HepG2 (cell line): ENCODE measurements at regions not wholly inside any gene's neighbourhood (a gene's known extent, or its start where the extent isn't known, plus 50 kb on each side); places are given as distances from the start of the nearest gene placed in this dataset.

Source experiments
- ATAC-seq: fragments of 200-7000 bp; cut with Tn5 transposase; 3 replicates; pipeline ENCODE4 v1.9.1; 2020; ENCODE audit warnings: mild to moderate bottlenecking, moderate library complexity
- BruUV-seq: library from RNA; stranded (reverse); fragments of 400-500 nt; replicated peaks from 2 replicates; lab custom pipeline; 2021; lab: Mats Ljungman, UMichigan
- CTCF ChIA-PET: fragments of 300-600 bp; formaldehyde crosslinking; extraction: SDS; loops from one replicate; lab custom pipeline; 2021; ENCODE audit warnings: low total read pairs, inconsistent platforms, low intra/inter-chr PET ratio; lab: Yijun Ruan, JAX
- POLR2A ChIA-PET: fragments of 350-600 bp; sonication (Branson Sonifier 250); formaldehyde crosslinking; loops from one replicate; lab custom pipeline; 2020; ENCODE audit warnings: antibody characterized with exemption, inconsistent platforms; lab: Yijun Ruan, JAX
- DNase-seq: peaks from one replicate; pipeline ENCODE4 v3.0.0-alpha.2; 2015; ENCODE audit warnings: low spot score
- FAIRE-seq: peaks from 3 replicates; lab custom pipeline; 2011; peaks lifted over from hg19 to GRCh38; lab: Jason Lieb, UNC
- H2AFZ ChIP-seq: one replicate; pipeline ENCODE4 v1.6.1; 2011; ENCODE audit warnings: low read length, inconsistent platforms
- H3K27ac ChIP-seq: fragments of 300-600 bp; 3 replicates; pipeline ENCODE4 v1.8.0; 2011; ENCODE audit warnings: mixed run types, mild to moderate bottlenecking, mixed read lengths, low read length, inconsistent platforms; ENCODE audit not compliant: insufficient read depth; ENCODE audit errors: extremely low read length
- H3K27me3 ChIP-seq, 2 experiments: fragments of 200-600 bp in 1 of 2; 2 replicates in 1 of 2; 3 replicates in 1 of 2; pipeline versions ENCODE4 v1.6.0 to v1.8.0; 2011; ENCODE audit warnings: low read length in 2 of 2, mild to moderate bottlenecking in 2 of 2, moderate library complexity in 2 of 2, inconsistent platforms in 1 of 2; ENCODE audit not compliant: insufficient read depth in 2 of 2, control insufficient read depth in 1 of 2
- H3K36me3 ChIP-seq, 2 experiments: fragments of 200-600 bp in 1 of 2; replicated peaks in 1 of 2; 2 replicates in 1 of 2; 3 replicates in 1 of 2; pipeline versions ENCODE4 v1.5.1 to v1.8.0; 2011; ENCODE audit warnings: low read length in 2 of 2, inconsistent platforms in 1 of 2; ENCODE audit not compliant: insufficient read depth in 2 of 2, control insufficient read depth in 1 of 2
- H3K4me1 ChIP-seq: 2 replicates; pipeline ENCODE4 v1.5.1; 2012; ENCODE audit warnings: low read length, inconsistent platforms; ENCODE audit not compliant: insufficient read depth
- H3K4me2 ChIP-seq: 2 replicates; pipeline ENCODE4 v1.6.0; 2011; ENCODE audit warnings: low read depth, low read length, inconsistent platforms
- H3K4me3 ChIP-seq, 3 experiments: fragments of 200-600 bp in 1 of 3; sonication (generic), shearing (Covaris generic) in 1 of 3; replicated peaks in 1 of 3; 2 replicates each; pipeline ENCODE4 v1.5.1; 2011 to 2016; ENCODE audit warnings: low read length in 3 of 3, inconsistent platforms in 2 of 3, low read depth in 2 of 3, mild to moderate bottlenecking in 2 of 3, control low read depth in 1 of 3, mixed read lengths in 1 of 3; ENCODE audit not compliant: insufficient read depth in 1 of 3
- H3K79me2 ChIP-seq: one replicate; pipeline ENCODE4 v1.6.1; 2011; ENCODE audit warnings: low read length, inconsistent platforms; ENCODE audit not compliant: insufficient read depth
- H3K9ac ChIP-seq: 2 replicates; pipeline ENCODE4 v1.6.0; 2011; ENCODE audit warnings: mild to moderate bottlenecking, low read depth, low read length, inconsistent platforms; ENCODE audit not compliant: insufficient read depth
- H3K9me3 ChIP-seq: 2 replicates; pipeline ENCODE4 v1.5.1; 2012; ENCODE audit warnings: mild to moderate bottlenecking, low read length
- H4K20me1 ChIP-seq: 2 replicates; pipeline ENCODE4 v1.6.0; 2011; ENCODE audit warnings: inconsistent platforms, mild to moderate bottlenecking, low read length, moderate library complexity; ENCODE audit not compliant: insufficient read depth
- ASH2L ChIP-seq: fragments of 300-600, 200-600 bp; sonication (generic); IDR thresholded peaks from 2 replicates; pipeline ENCODE4 v1.7.0; 2017; ENCODE audit warnings: low read depth, mild to moderate bottlenecking, moderate library complexity, mixed read lengths, low read length; ENCODE audit not compliant: insufficient read length
- ATF3 ChIP-seq: sonication (generic); formaldehyde crosslinking; IDR thresholded peaks from 2 replicates; pipeline ENCODE4 v1.4.0; 2020; ENCODE audit warnings: missing genetic modification reagents
- BRD4 ChIP-seq: sonication (generic); formaldehyde crosslinking; IDR thresholded peaks from 2 replicates; pipeline ENCODE4 v1.4.0; 2020; ENCODE audit warnings: missing genetic modification reagents
- CREB1 ChIP-seq, 2 experiments: fragments of 450-650 bp in 1 of 2; IDR thresholded peaks; 2 replicates each; pipeline ENCODE4 v1.6.1; 2016 to 2017; ENCODE audit warnings: control low read depth in 1 of 2, mild to moderate bottlenecking in 1 of 2, missing compliant biosample characterization in 1 of 2, missing genetic modification characterization in 1 of 2
- DNMT1 ChIP-seq: sonication (generic); formaldehyde crosslinking; IDR thresholded peaks from 2 replicates; pipeline ENCODE4 v1.5.1; 2020; ENCODE audit warnings: mild to moderate bottlenecking, missing genetic modification reagents
- GTF2F1 ChIP-seq: fragments of 150-350 bp; IDR thresholded peaks from 2 replicates; pipeline ENCODE4 v1.6.1; 2014; ENCODE audit warnings: low read length
- HNRNPK ChIP-seq: fragments of 200-400 bp; formaldehyde crosslinking; IDR thresholded peaks from 2 replicates; pipeline ENCODE4 v1.6.1; 2018; ENCODE audit warnings: low read length, low read depth, moderate library complexity, mild to moderate bottlenecking; ENCODE audit not compliant: poor library complexity, severe bottlenecking
- NCOA5 ChIP-seq: sonication (generic); formaldehyde crosslinking; IDR thresholded peaks from 2 replicates; pipeline ENCODE4 v1.4.0; 2020; ENCODE audit warnings: missing genetic modification reagents
- TP53 ChIP-seq: sonication (generic); formaldehyde crosslinking; conservative IDR thresholded peaks from 2 replicates; pipeline ENCODE4 v1.4.0; 2020; ENCODE audit warnings: missing genetic modification reagents
- TRIM24 ChIP-seq: sonication (generic); formaldehyde crosslinking; IDR thresholded peaks from 2 replicates; pipeline ENCODE4 v1.8.0; 2022; ENCODE audit warnings: mild to moderate bottlenecking, missing genetic modification reagents
- ZKSCAN5 ChIP-seq: sonication (generic); formaldehyde crosslinking; IDR thresholded peaks from 2 replicates; pipeline ENCODE4 v1.5.1; 2020; ENCODE audit warnings: mild to moderate bottlenecking, missing genetic modification reagents
- ZNF121 ChIP-seq: sonication (generic); formaldehyde crosslinking; IDR thresholded peaks from 2 replicates; pipeline ENCODE4 v1.5.0; 2020; ENCODE audit warnings: mild to moderate bottlenecking, missing genetic modification reagents
- ZNF343 ChIP-seq: sonication (generic); formaldehyde crosslinking; IDR thresholded peaks from 2 replicates; pipeline ENCODE4 v1.4.0; 2020; ENCODE audit warnings: mild to moderate bottlenecking, missing genetic modification reagents
- ZNF567 ChIP-seq: sonication (generic); formaldehyde crosslinking; IDR thresholded peaks from 2 replicates; pipeline ENCODE4 v1.8.1; 2023; ENCODE audit warnings: mild to moderate bottlenecking, missing genetic modification reagents, borderline replicate concordance
- ZNF598 ChIP-seq: sonication (generic); formaldehyde crosslinking; IDR thresholded peaks from 2 replicates; pipeline ENCODE4 v1.5.1; 2020; ENCODE audit warnings: mild to moderate bottlenecking, missing genetic modification reagents, borderline replicate concordance
- ZNF619 ChIP-seq: sonication (generic); formaldehyde crosslinking; IDR thresholded peaks from 2 replicates; pipeline ENCODE4 v1.4.0; 2020; ENCODE audit warnings: mild to moderate bottlenecking, missing genetic modification reagents
- ZNF674 ChIP-seq: sonication (generic); formaldehyde crosslinking; IDR thresholded peaks from 2 replicates; pipeline ENCODE4 v1.5.0; 2020; ENCODE audit warnings: low read depth, mild to moderate bottlenecking, missing genetic modification reagents
- ZNF678 ChIP-seq: sonication (generic); formaldehyde crosslinking; IDR thresholded peaks from 2 replicates; pipeline ENCODE4 v1.4.0; 2020; ENCODE audit warnings: mild to moderate bottlenecking, missing genetic modification reagents
- ZNF782 ChIP-seq: sonication (generic); formaldehyde crosslinking; IDR thresholded peaks from 2 replicates; pipeline ENCODE4 v1.4.0; 2020; ENCODE audit warnings: missing genetic modification reagents, mild to moderate bottlenecking, borderline replicate concordance
- WGBS: methylation state at CpG from one replicate; pipeline ENCODE4 v1.1.6; 2017; ENCODE audit warnings: low lambda C conversion rate; 5-methylcytosine and 5-hydroxymethylcytosine counted together
- in situ Hi-C: cut with HindIII; loops from 2 replicates; pipeline ENCODE4 v1.10.0; 2017; ENCODE audit warnings: low pct_unique_long_range_greater_than_20kb; ENCODE audit not compliant: extremely low pct_ligation_motif_present
- intact Hi-C: fragments of 100-400 bp; cut with micrococcal nuclease; formaldehyde crosslinking; loops from one replicate; pipeline ENCODE4 v1.10.0; 2022; ENCODE audit not compliant: unreplicated experiment

GRCh38 chr12:65663097-65663496, 161.2 kb upstream of the HMGA2 start:
- Histone ChIP-seq H3K36me3 (no peaks in the 10 kb centered on the region), H2AFZ (no peak overlapping the region), H3K9me3 (no peaks in the 10 kb centered on the region), H4K20me1 (no peaks in the 10 kb centered on the region), H3K27me3 (peaks cover 0 to 1% of the 10 kb centered on the region in 2 experiments; a peak in 3 of 5 replicates), H3K4me2 (no peak overlapping the region), H3K27ac (no peak overlapping the region), H3K4me3 (no peak overlapping the region), H3K79me2 (no peaks in the 10 kb centered on the region), H3K4me1 (no peaks in the 10 kb centered on the region), H3K9ac (no peak overlapping the region)
- no TSS peak for BruUV-seq
- ChIA-PET POLR2A (no interaction called here), CTCF (no interaction called here)
- DNase-seq (no peak), FAIRE-seq (no peak), ATAC-seq (no peak)
- intact Hi-C loops = no loop called here
- TF ChIP-seq GTF2F1 = no peak
- 43% methylated on average over 5 of the region's 5 CpGs for WGBS
- in situ Hi-C loops = no loop called here

- H2AFZ ChIP-seq = no peak overlapping the region
- CTCF ChIA-PET = no interaction called here
Measured at GRCh38 chr12:65663648-65664047, 160.6 kb upstream of the HMGA2 start.

More at GRCh38 chr12:65663648-65664047, 160.6 kb upstream of the HMGA2 start:
- H3K4me3 ChIP-seq = no peak overlapping the region
- no peaks in the 10 kb centered on the region for H3K36me3 ChIP-seq
- no peaks in the 10 kb centered on the region for H3K4me1 ChIP-seq
- no peak for ATAC-seq
- H3K79me2 ChIP-seq = no peaks in the 10 kb centered on the region
- WGBS = 9% methylated on average over 5 of the region's 5 CpGs
- in situ Hi-C loops = no loop called here
- DNase-seq = no peak
- intact Hi-C loops = no loop called here
- peaks cover 0 to 1% of the 10 kb centered on the region in 2 experiments; a peak in 3 of 5 replicates for H3K27me3 ChIP-seq
- TF ChIP-seq TP53 (CRISPR knock-in tag) = no peak
- no peak for TF ChIP-seq ZNF121 (CRISPR knock-in tag)
- no peak for TF ChIP-seq ZNF678
- no peak for TF ChIP-seq DNMT1
- no peak for TF ChIP-seq TRIM24 (CRISPR knock-in tag)
- no peak for TF ChIP-seq ZNF343 (CRISPR knock-in tag)
- no peak for TF ChIP-seq ZNF674
- no peak for TF ChIP-seq ZNF619 (CRISPR knock-in tag)
- no peak for TF ChIP-seq ASH2L
- TF ChIP-seq BRD4 (CRISPR knock-in tag) = no peak
- TF ChIP-seq ZNF598 (CRISPR knock-in tag) = no peak
- no peak for TF ChIP-seq HNRNPK
- TF ChIP-seq ZNF782 (CRISPR knock-in tag) = no peak
- TF ChIP-seq ZNF567 = no peak
- no peak for TF ChIP-seq ZKSCAN5 (CRISPR knock-in tag)
- TF ChIP-seq ATF3 (CRISPR knock-in tag) = no peak
- no peak for TF ChIP-seq NCOA5 (CRISPR knock-in tag)
- no peak for TF ChIP-seq CREB1 (IDR thresholded peaks at IDR 0.05)
- TF ChIP-seq CREB1 (CRISPR knock-in tag; IDR thresholded peaks at IDR 0.05) = no peak
- FAIRE-seq = no peak
- H3K4me2 ChIP-seq = no peak overlapping the region
- BruUV-seq = no TSS peak
- H3K9ac ChIP-seq = no peak overlapping the region
- H3K27ac ChIP-seq = no peak overlapping the region
- POLR2A ChIA-PET = no interaction called here
- H4K20me1 ChIP-seq = no peaks in the 10 kb centered on the region
- no peaks in the 10 kb centered on the region for H3K9me3 ChIP-seq
